ENCODE measurements at regions not wholly inside any gene's neighbourhood (a gene's known extent, or its start where the extent isn't known, plus 50 kb on each side); places are given as distances from the start of the nearest gene placed in this dataset.

- H3K4me3 ChIP-seq (ENCODE audit: low read depth in 1 of 3, low read length in 3 of 3) = no peak overlapping the region
- 94% methylated on average over 1 of the region's 1 CpG for WGBS
- H3K27me3 ChIP-seq (ENCODE audit: control insufficient read depth in 4 of 4, insufficient read depth in 4 of 4, low read length in 3 of 4) = no peaks in the 10 kb centered on the region
- H3K27ac ChIP-seq (ENCODE audit: low read depth in 1 of 2, low read length in 2 of 2) = no peak overlapping the region
- no peaks in the 10 kb centered on the region for H3K36me3 ChIP-seq (ENCODE audit: control insufficient read depth in 4 of 4, insufficient read depth in 3 of 4, low read depth in 1 of 4, low read length in 3 of 4)
- no peak for DNase-seq (ENCODE audit: low spot score)
- H3K9ac ChIP-seq (ENCODE audit: low read depth in 1 of 2, low read length in 2 of 2) = no peak overlapping the region
- no peaks in the 10 kb centered on the region for H3K9me3 ChIP-seq (ENCODE audit: control insufficient read depth in 4 of 4, low read length in 3 of 4)
- TF ChIP-seq ZBTB33 (IDR thresholded peaks at IDR 0.05) (no peak), GABPA (IDR thresholded peaks at IDR 0.05 in 1 of 2, conservative IDR thresholded peaks at IDR 0.05 in 1 of 2) (no peak), HNF4G (IDR thresholded peaks at IDR 0.05) (no peak), NR2F2 (IDR thresholded peaks at IDR 0.05) (no peak)
- no peaks in the 10 kb centered on the region for H3K4me1 ChIP-seq (ENCODE audit: control insufficient read depth in 4 of 4, insufficient read depth in 4 of 4, low read length in 3 of 4)
Measured at GRCh38 chr3:96182756-96183155, 631.6 kb upstream of the EPHA6 start.

DNA sequence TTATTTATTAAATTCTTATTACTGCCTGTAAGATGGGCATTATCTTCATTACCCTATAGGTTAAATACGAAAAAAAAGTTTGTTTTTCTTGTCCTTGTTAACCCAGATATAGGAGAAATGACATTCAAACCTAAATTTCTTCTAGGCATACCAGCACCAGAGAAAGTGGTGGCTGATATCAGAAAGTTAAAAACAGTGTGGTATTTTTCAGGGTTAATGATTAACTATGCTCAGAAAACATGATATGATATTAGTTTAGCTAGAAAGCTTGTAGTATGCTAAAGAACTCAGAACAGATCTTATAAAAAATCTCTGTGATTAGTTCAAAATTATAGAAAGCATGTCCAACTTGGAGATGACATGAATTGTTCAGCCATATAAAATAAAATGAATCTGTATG lies 630.5 kb upstream of the EPHA6 start:
- 55% methylated on average over 1 of the region's 1 CpG for WGBS
- H3K4me1 ChIP-seq (ENCODE audit: control insufficient read depth in 4 of 4, insufficient read depth in 4 of 4, low read length in 3 of 4) = no peaks in the 10 kb centered on the region
- H3K27ac ChIP-seq (ENCODE audit: low read depth in 1 of 2, low read length in 2 of 2) = no peak overlapping the region
- H3K36me3 ChIP-seq (ENCODE audit: control insufficient read depth in 4 of 4, insufficient read depth in 3 of 4, low read depth in 1 of 4, low read length in 3 of 4) = no peaks in the 10 kb centered on the region
- no peak for DNase-seq (ENCODE audit: low spot score)
- H3K9me3 ChIP-seq (ENCODE audit: control insufficient read depth in 4 of 4, low read length in 3 of 4) = no peaks in the 10 kb centered on the region
- H3K9ac ChIP-seq (ENCODE audit: low read depth in 1 of 2, low read length in 2 of 2) = no peak overlapping the region
- H3K27me3 ChIP-seq (ENCODE audit: control insufficient read depth in 4 of 4, insufficient read depth in 4 of 4, low read length in 3 of 4) = no peaks in the 10 kb centered on the region
- TF ChIP-seq FOXA2 (IDR thresholded peaks at IDR 0.05) (no peak), NR2F2 (IDR thresholded peaks at IDR 0.05) (no peak)
- H3K4me3 ChIP-seq (ENCODE audit: low read depth in 1 of 3, low read length in 3 of 3) = no peak overlapping the region

GRCh38 chr3:96190024-96190616 lies 624.3 kb upstream of the EPHA6 start:
- Histone ChIP-seq H3K27ac (ENCODE audit: low read depth in 1 of 2, low read length in 2 of 2) (no peak overlapping the region), H3K4me3 (ENCODE audit: low read depth in 1 of 3, low read length in 3 of 3) (no peak overlapping the region), H3K9me3 (ENCODE audit: control insufficient read depth in 4 of 4, low read length in 3 of 4) (no peaks in the 10 kb centered on the region), H3K36me3 (ENCODE audit: control insufficient read depth in 4 of 4, insufficient read depth in 3 of 4, low read depth in 1 of 4, low read length in 3 of 4) (no peaks in the 10 kb centered on the region), H3K4me1 (ENCODE audit: control insufficient read depth in 4 of 4, insufficient read depth in 4 of 4, low read length in 3 of 4) (no peaks in the 10 kb centered on the region), H3K9ac (ENCODE audit: low read depth in 1 of 2, low read length in 2 of 2) (no peak overlapping the region), H3K27me3 (ENCODE audit: control insufficient read depth in 4 of 4, insufficient read depth in 4 of 4, low read length in 3 of 4) (no peaks in the 10 kb centered on the region)
- TF ChIP-seq ATF3 (IDR thresholded peaks at IDR 0.05) = no peak
- no peak for TF ChIP-seq RXRA (IDR thresholded peaks at IDR 0.05)
- no peak for TF ChIP-seq RAD21 (IDR thresholded peaks at IDR 0.05)
- WGBS = 85% methylated on average over 8 of the region's 8 CpGs
- no peak for DNase-seq (ENCODE audit: low spot score)

DNA sequence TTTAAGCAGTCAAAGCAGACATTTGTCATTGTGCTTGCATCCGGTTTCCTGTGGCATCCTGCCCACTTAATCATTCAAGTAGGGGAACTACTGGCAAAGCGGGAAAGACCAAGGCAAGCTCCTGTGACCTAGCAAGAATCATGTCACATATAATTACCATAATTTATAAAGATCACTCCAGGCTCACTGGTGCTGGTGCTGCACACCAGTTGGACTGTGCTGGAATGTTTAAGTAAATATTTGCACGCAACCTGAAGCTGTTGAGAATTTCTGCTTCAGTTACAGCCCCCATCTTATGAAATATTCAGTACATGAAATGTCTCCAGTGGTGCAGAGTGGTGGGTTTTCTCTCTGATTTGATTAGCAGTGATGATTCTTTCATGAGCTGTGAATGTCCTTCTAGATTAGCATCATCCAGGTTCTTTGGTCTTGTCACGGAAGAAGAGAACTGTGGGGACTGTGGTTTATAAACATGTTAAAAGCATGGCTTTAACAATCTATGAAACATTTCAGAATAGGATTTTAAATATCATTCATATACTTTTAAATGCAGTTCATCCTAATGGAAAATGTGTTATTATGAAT lies 621.3 kb upstream of the EPHA6 start:
- Histone ChIP-seq H3K27ac (ENCODE audit: low read depth in 1 of 2, low read length in 2 of 2) (no peak overlapping the region), H3K36me3 (ENCODE audit: control insufficient read depth in 4 of 4, insufficient read depth in 3 of 4, low read depth in 1 of 4, low read length in 3 of 4) (no peaks in the 10 kb centered on the region), H3K9ac (ENCODE audit: low read depth in 1 of 2, low read length in 2 of 2) (no peak overlapping the region), H3K4me1 (ENCODE audit: control insufficient read depth in 4 of 4, insufficient read depth in 4 of 4, low read length in 3 of 4) (no peaks in the 10 kb centered on the region), H3K9me3 (ENCODE audit: control insufficient read depth in 4 of 4, low read length in 3 of 4) (no peaks in the 10 kb centered on the region), H3K27me3 (ENCODE audit: control insufficient read depth in 4 of 4, insufficient read depth in 4 of 4, low read length in 3 of 4) (no peaks in the 10 kb centered on the region), H3K4me3 (ENCODE audit: low read depth in 1 of 3, low read length in 3 of 3) (no peak overlapping the region)
- DNase-seq (ENCODE audit: low spot score) = no peak
- TF ChIP-seq RXRA (IDR thresholded peaks at IDR 0.05) = no peak
- TF ChIP-seq HNF4G (IDR thresholded peaks at IDR 0.05) = no peak
- TF ChIP-seq ATF3 (IDR thresholded peaks at IDR 0.05) = no peak
- TF ChIP-seq YY1 (IDR thresholded peaks at IDR 0.05) = no peak
- TF ChIP-seq MAX (IDR thresholded peaks at IDR 0.05) = no peak
- TF ChIP-seq EGR1 (IDR thresholded peaks at IDR 0.05; ENCODE audit: low read depth in 2 of 2) = no peak
- TF ChIP-seq, protein P1, sequence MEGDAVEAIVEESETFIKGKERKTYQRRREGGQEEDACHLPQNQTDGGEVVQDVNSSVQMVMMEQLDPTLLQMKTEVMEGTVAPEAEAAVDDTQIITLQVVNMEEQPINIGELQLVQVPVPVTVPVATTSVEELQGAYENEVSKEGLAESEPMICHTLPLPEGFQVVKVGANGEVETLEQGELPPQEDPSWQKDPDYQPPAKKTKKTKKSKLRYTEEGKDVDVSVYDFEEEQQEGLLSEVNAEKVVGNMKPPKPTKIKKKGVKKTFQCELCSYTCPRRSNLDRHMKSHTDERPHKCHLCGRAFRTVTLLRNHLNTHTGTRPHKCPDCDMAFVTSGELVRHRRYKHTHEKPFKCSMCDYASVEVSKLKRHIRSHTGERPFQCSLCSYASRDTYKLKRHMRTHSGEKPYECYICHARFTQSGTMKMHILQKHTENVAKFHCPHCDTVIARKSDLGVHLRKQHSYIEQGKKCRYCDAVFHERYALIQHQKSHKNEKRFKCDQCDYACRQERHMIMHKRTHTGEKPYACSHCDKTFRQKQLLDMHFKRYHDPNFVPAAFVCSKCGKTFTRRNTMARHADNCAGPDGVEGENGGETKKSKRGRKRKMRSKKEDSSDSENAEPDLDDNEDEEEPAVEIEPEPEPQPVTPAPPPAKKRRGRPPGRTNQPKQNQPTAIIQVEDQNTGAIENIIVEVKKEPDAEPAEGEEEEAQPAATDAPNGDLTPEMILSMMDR (IDR thresholded peaks at IDR 0.05; ENCODE audit: low read depth, low read length, missing input control) = no peak
- TF ChIP-seq FOXA2 (IDR thresholded peaks at IDR 0.05) = no peak
- no peak for TF ChIP-seq TAF1 (conservative IDR thresholded peaks at IDR 0.05)
- no peak for TF ChIP-seq SP1 (IDR thresholded peaks at IDR 0.05)
- no peak for TF ChIP-seq HNF4A (conservative IDR thresholded peaks at IDR 0.05)
- no peak for TF ChIP-seq ZBTB33 (IDR thresholded peaks at IDR 0.05)
- 64% methylated on average over 4 of the region's 4 CpGs for WGBS
